A673 (cell line): ENCODE measurements at regions not wholly inside any gene's neighbourhood (a gene's known extent, or its start where the extent isn't known, plus 50 kb on each side); places are given as distances from the start of the nearest gene placed in this dataset.

ENCODE experiments used
- CTCF ChIP-seq: fragments of 300-800, 200-600 bp; sonication (generic); conservative IDR thresholded peaks from 2 replicates; pipeline ENCODE4 v1.5.1; 2017; ENCODE audit warnings: low read depth, mild to moderate bottlenecking, antibody characterized with exemption, low read length, moderate library complexity, mixed read lengths
- EZH2 ChIP-seq: fragments of 200-600 bp; sonication (generic); IDR thresholded peaks from 2 replicates; pipeline ENCODE4 v1.6.1; 2017; ENCODE audit warnings: borderline replicate concordance, low read depth, mild to moderate bottlenecking, mixed read lengths, antibody characterized with exemption, low read length; ENCODE audit not compliant: poor library complexity, severe bottlenecking

GRCh38 chr5:65077653-65078052, 308.9 kb downstream of the CWC27 start:
- TF ChIP-seq EZH2 = no peak
- TF ChIP-seq CTCF = no peak
